MM.1S (cell line): ENCODE measurements at regions not wholly inside any gene's neighbourhood (a gene's known extent, or its start where the extent isn't known, plus 50 kb on each side); places are given as distances from the start of the nearest gene placed in this dataset.

Source experiments
- DNase-seq: peaks from one replicate; pipeline ENCODE4 v3.0.0-alpha.2; 2015
- H2AFZ ChIP-seq: fragments of 300-600 bp; sonication (generic); 2 replicates; pipeline ENCODE4 v1.6.0; 2016; ENCODE audit warnings: antibody characterized with exemption, low read length
- H3F3A ChIP-seq: fragments of 300-600 bp; sonication (generic); 2 replicates; pipeline ENCODE4 v1.6.1; 2016; ENCODE audit warnings: mild to moderate bottlenecking, antibody characterized with exemption, low read length, moderate library complexity, mixed read lengths; ENCODE audit not compliant: insufficient read depth
- H3K27ac ChIP-seq: fragments of 300-600 bp; sonication (generic); 2 replicates; pipeline ENCODE4 v1.5.1; 2016; ENCODE audit warnings: mild to moderate bottlenecking, low read length
- H3K27me3 ChIP-seq: fragments of 300-600 bp; sonication (generic); replicated peaks from 2 replicates; pipeline ENCODE4 v1.6.0; 2016; ENCODE audit warnings: low read length; ENCODE audit not compliant: insufficient read depth
- H3K36me3 ChIP-seq: fragments of 300-600 bp; sonication (generic); replicated peaks from 2 replicates; pipeline ENCODE4 v1.6.1; 2016; ENCODE audit warnings: mild to moderate bottlenecking, low read length, mixed read lengths; ENCODE audit not compliant: insufficient read depth
- H3K4me1 ChIP-seq: fragments of 300-600 bp; sonication (generic); 2 replicates; pipeline ENCODE4 v1.6.1; 2016; ENCODE audit warnings: low read length, mixed read lengths
- H3K4me2 ChIP-seq: fragments of 300-600 bp; sonication (generic); 2 replicates; pipeline ENCODE4 v1.6.0; 2016; ENCODE audit warnings: low read depth, low read length
- H3K4me3 ChIP-seq: fragments of 300-600 bp; sonication (generic); 2 replicates; pipeline ENCODE4 v1.5.1; 2016; ENCODE audit warnings: low read length, mixed read lengths
- H3K79me2 ChIP-seq: fragments of 300-600 bp; sonication (generic); 2 replicates; pipeline ENCODE4 v1.6.1; 2016; ENCODE audit warnings: mixed run types, low read length, mixed read lengths
- H3K9ac ChIP-seq: fragments of 300-600 bp; sonication (generic); 2 replicates; pipeline ENCODE4 v1.6.1; 2016; ENCODE audit warnings: low read length, mixed read lengths
- H3K9me2 ChIP-seq: fragments of 300-600 bp; sonication (generic); replicated peaks from 2 replicates; pipeline ENCODE4 v1.6.1; 2016; ENCODE audit warnings: mild to moderate bottlenecking, low read length, mixed read lengths; ENCODE audit not compliant: insufficient read depth
- H3K9me3 ChIP-seq: fragments of 300-600 bp; sonication (generic); replicated peaks from 2 replicates; pipeline ENCODE4 v1.6.1; 2016; ENCODE audit warnings: mild to moderate bottlenecking, low read length, mixed read lengths; ENCODE audit not compliant: insufficient read depth
- H4K20me1 ChIP-seq: fragments of 300-600 bp; sonication (generic); 2 replicates; pipeline ENCODE4 v1.6.1; 2016; ENCODE audit warnings: mild to moderate bottlenecking, low read length, moderate library complexity, mixed read lengths; ENCODE audit not compliant: insufficient read depth
- CTCF ChIP-seq: fragments of 300-600 bp; sonication (generic); IDR thresholded peaks from 2 replicates; pipeline ENCODE4 v1.5.1; 2016; ENCODE audit warnings: antibody characterized with exemption, low read length, mixed read lengths
- EZH2 ChIP-seq: fragments of 300-600 bp; sonication (generic); optimal IDR thresholded peaks from 2 replicates; pipeline ENCODE3; 2017; ENCODE audit warnings: low read depth, mild to moderate bottlenecking, antibody characterized with exemption, low read length, mixed read lengths
- EZH2phosphoT487 ChIP-seq: fragments of 300-600 bp; sonication (generic); IDR thresholded peaks from 2 replicates; pipeline ENCODE4 v1.6.1; 2018; ENCODE audit warnings: antibody characterized with exemption, low read length

GRCh38 chr5:18032744-18033143 is 398.5 kb downstream of the TAF11L14 start:
- H3K9me2 ChIP-seq = no peaks in the 10 kb centered on the region
- H2AFZ ChIP-seq = no peak overlapping the region
- DNase-seq = no peak
- no peaks in the 10 kb centered on the region for H3F3A ChIP-seq
- no peaks in the 10 kb centered on the region for H3K4me1 ChIP-seq
- H3K27ac ChIP-seq = no peak overlapping the region
- H3K4me3 ChIP-seq = no peak overlapping the region
- H3K9me3 ChIP-seq = no peaks in the 10 kb centered on the region
- H4K20me1 ChIP-seq = no peaks in the 10 kb centered on the region
- no peak overlapping the region for H3K4me2 ChIP-seq
- no peaks in the 10 kb centered on the region for H3K79me2 ChIP-seq
- H3K9ac ChIP-seq = no peak overlapping the region
- H3K27me3 ChIP-seq = no peaks in the 10 kb centered on the region
- H3K36me3 ChIP-seq = no peaks in the 10 kb centered on the region
- TF ChIP-seq CTCF (no peak), EZH2phosphoT487 (no peak), EZH2 (no peak)

- no peak for DNase-seq
- no peaks in the 10 kb centered on the region for H3K36me3 ChIP-seq
- H2AFZ ChIP-seq = no peak overlapping the region
- H3K27ac ChIP-seq = no peak overlapping the region
- no peak overlapping the region for H3K4me3 ChIP-seq
- no peak overlapping the region for H3K4me2 ChIP-seq
- no peaks in the 10 kb centered on the region for H3K4me1 ChIP-seq
- H3K79me2 ChIP-seq = no peaks in the 10 kb centered on the region
- no peak for TF ChIP-seq CTCF
- TF ChIP-seq EZH2phosphoT487 = no peak
- TF ChIP-seq EZH2 = no peak
- no peaks in the 10 kb centered on the region for H3F3A ChIP-seq
- no peaks in the 10 kb centered on the region for H4K20me1 ChIP-seq
- H3K9ac ChIP-seq = no peak overlapping the region
- H3K9me2 ChIP-seq = no peaks in the 10 kb centered on the region
- no peaks in the 10 kb centered on the region for H3K9me3 ChIP-seq
- no peaks in the 10 kb centered on the region for H3K27me3 ChIP-seq
Measured at GRCh38 chr5:18036531-18036930, 402.3 kb downstream of the TAF11L14 start.

- DNase-seq = no peak
- H3K4me3 ChIP-seq = no peak overlapping the region
- no peaks in the 10 kb centered on the region for H3K4me1 ChIP-seq
- H3K9me3 ChIP-seq = no peaks in the 10 kb centered on the region
- TF ChIP-seq CTCF = no peak
- no peak for TF ChIP-seq EZH2
- no peak for TF ChIP-seq EZH2phosphoT487
- no peaks in the 10 kb centered on the region for H3K79me2 ChIP-seq
- no peak overlapping the region for H3K4me2 ChIP-seq
- no peak overlapping the region for H3K27ac ChIP-seq
- no peaks in the 10 kb centered on the region for H4K20me1 ChIP-seq
- no peaks in the 10 kb centered on the region for H3K36me3 ChIP-seq
- no peaks in the 10 kb centered on the region for H3K9me2 ChIP-seq
- no peaks in the 10 kb centered on the region for H3K27me3 ChIP-seq
- H3F3A ChIP-seq = no peaks in the 10 kb centered on the region
- no peak overlapping the region for H3K9ac ChIP-seq
- H2AFZ ChIP-seq = no peak overlapping the region
Measured at GRCh38 chr5:18037718-18038117, 403.5 kb downstream of the TAF11L14 start.

- H3K36me3 ChIP-seq = no peaks in the 10 kb centered on the region
- no peak for DNase-seq
- H3K9ac ChIP-seq = no peak overlapping the region
- H3K9me3 ChIP-seq = no peaks in the 10 kb centered on the region
- H3K4me3 ChIP-seq = no peak overlapping the region
- H4K20me1 ChIP-seq = no peaks in the 10 kb centered on the region
- H3F3A ChIP-seq = no peaks in the 10 kb centered on the region
- no peaks in the 10 kb centered on the region for H3K79me2 ChIP-seq
- no peaks in the 10 kb centered on the region for H3K9me2 ChIP-seq
- H2AFZ ChIP-seq = no peak overlapping the region
- H3K4me2 ChIP-seq = no peak overlapping the region
- TF ChIP-seq EZH2phosphoT487 (no peak), EZH2 (no peak), CTCF (no peak)
- no peak overlapping the region for H3K27ac ChIP-seq
- H3K4me1 ChIP-seq = no peaks in the 10 kb centered on the region
- H3K27me3 ChIP-seq = no peaks in the 10 kb centered on the region
Measured at GRCh38 chr5:18043344-18043743, 409.1 kb downstream of the TAF11L14 start.
